H1 (cell line): ENCODE measurements at regions not wholly inside any gene's neighbourhood (a gene's known extent, or its start where the extent isn't known, plus 50 kb on each side); places are given as distances from the start of the nearest gene placed in this dataset.

ENCODE experiments used
- CTCF ChIA-PET: fragments of 300-600 bp; sonication (Branson Sonifier 250); formaldehyde crosslinking; loops from one replicate; lab custom pipeline; 2021; ENCODE audit not compliant: partially characterized antibody; lab: Charles Lee
- POLR2A ChIA-PET: fragments of 300-600 bp; sonication (Branson Sonifier 250); formaldehyde crosslinking; loops from one replicate; lab custom pipeline; 2021; ENCODE audit warnings: inconsistent platforms; ENCODE audit not compliant: partially characterized antibody; lab: Charles Lee
- DNase-seq, 2 experiments: peaks; one replicate each; pipeline versions ENCODE4 v3.0.0 to v3.0.0-alpha.2; 2010 to 2022; ENCODE audit warnings: low spot score in 2 of 2, low read depth in 1 of 2, mixed read lengths in 1 of 2
- FAIRE-seq: peaks from 2 replicates; lab custom pipeline; 2011; peaks lifted over from hg19 to GRCh38; lab: Jason Lieb, UNC
- H2AFZ ChIP-seq: 2 replicates; pipeline ENCODE4 v1.8.1; 2012; ENCODE audit warnings: low read length, inconsistent platforms
- H2AK5ac ChIP-seq: 2 replicates; pipeline ENCODE4 v1.6.1; 2013; ENCODE audit warnings: low read depth, low read length
- H2BK120ac ChIP-seq: replicated peaks from 2 replicates; pipeline ENCODE3; 2013; ENCODE audit warnings: low read depth, low read length, inconsistent platforms
- H2BK12ac ChIP-seq: 2 replicates; pipeline ENCODE4 v1.6.1; 2013; ENCODE audit warnings: low read depth, low read length
- H2BK15ac ChIP-seq: 2 replicates; pipeline ENCODE4 v1.6.1; 2013; ENCODE audit warnings: low read length
- H2BK20ac ChIP-seq: 2 replicates; pipeline ENCODE4 v1.6.1; 2013; ENCODE audit warnings: low read length
- H2BK5ac ChIP-seq: 2 replicates; pipeline ENCODE4 v1.6.1; 2013; ENCODE audit warnings: low read depth, low read length
- H3K14ac ChIP-seq: 2 replicates; pipeline ENCODE4 v1.6.1; 2013; ENCODE audit warnings: inconsistent platforms; ENCODE audit not compliant: insufficient read length
- H3K18ac ChIP-seq: 2 replicates; pipeline ENCODE4 v1.6.1; 2013; ENCODE audit warnings: low read length; ENCODE audit errors: extremely low read depth
- H3K23ac ChIP-seq: 2 replicates; pipeline ENCODE4 v1.6.1; 2013; ENCODE audit warnings: inconsistent platforms; ENCODE audit not compliant: insufficient read length
- H3K23me2 ChIP-seq: 2 replicates; pipeline ENCODE4 v1.6.1; 2013; ENCODE audit warnings: low read depth, low read length
- H3K27ac ChIP-seq: 2 replicates; pipeline ENCODE4 v1.6.1; 2011; ENCODE audit warnings: low read depth, low read length, inconsistent platforms
- H3K27me3 ChIP-seq, 4 experiments: replicated peaks in 1 of 4; 1 replicate in 1 of 4; 2 replicates in 3 of 4; pipeline versions ENCODE4 v1.6.1 to v1.8.1; 2011 to 2013; ENCODE audit warnings: low read length in 3 of 4, mild to moderate bottlenecking in 3 of 4, inconsistent platforms in 2 of 4, mixed read lengths in 2 of 4, moderate library complexity in 1 of 4; ENCODE audit not compliant: control insufficient read depth in 3 of 4, insufficient read depth in 3 of 4; ENCODE audit errors: extremely low read depth in 1 of 4
- H3K36me3 ChIP-seq, 4 experiments: 2 replicates each; pipeline versions ENCODE4 v1.6.1 to v1.8.1; 2011 to 2013; ENCODE audit warnings: mild to moderate bottlenecking in 4 of 4, low read length in 3 of 4, moderate library complexity in 2 of 4, control low read depth in 1 of 4, inconsistent platforms in 1 of 4; ENCODE audit not compliant: insufficient read depth in 4 of 4, control insufficient read depth in 2 of 4
- H3K4ac ChIP-seq: replicated peaks from 2 replicates; pipeline ENCODE3; 2013; ENCODE audit warnings: low read length, low read depth, mixed read lengths, inconsistent platforms; ENCODE audit not compliant: insufficient read length
- H3K4me1 ChIP-seq, 4 experiments: replicated peaks in 1 of 4; 1 replicate in 1 of 4; 2 replicates in 3 of 4; pipeline versions ENCODE4 v1.6.1 to v1.8.1; 2011 to 2013; ENCODE audit warnings: low read length in 3 of 4, inconsistent platforms in 2 of 4, mixed read lengths in 1 of 4; ENCODE audit not compliant: insufficient read depth in 4 of 4, control insufficient read depth in 3 of 4
- H3K4me2 ChIP-seq, 2 experiments: 2 replicates each; pipeline versions ENCODE4 v1.6.1 to v1.8.1; 2011 to 2013; ENCODE audit warnings: low read depth in 2 of 2, low read length in 2 of 2, control low read depth in 1 of 2, inconsistent platforms in 1 of 2, mild to moderate bottlenecking in 1 of 2; ENCODE audit not compliant: insufficient read depth in 1 of 2
- H3K4me3 ChIP-seq, 4 experiments: fragments of 200-600, 300-600 bp in 1 of 4; sonication (generic), shearing (Covaris generic), sonication (Bioruptor Twin) in 1 of 4; 2 replicates each; pipeline versions ENCODE4 v1.5.1 to v1.8.1; 2011 to 2016; ENCODE audit warnings: low read length in 4 of 4, low read depth in 3 of 4, control low read depth in 2 of 4, inconsistent platforms in 2 of 4, mild to moderate bottlenecking in 2 of 4, mixed read lengths in 1 of 4, moderate library complexity in 1 of 4; ENCODE audit not compliant: insufficient read depth in 2 of 4; ENCODE audit errors: extremely low read depth in 1 of 4
- H3K56ac ChIP-seq: replicated peaks from 2 replicates; pipeline ENCODE3; 2013; ENCODE audit warnings: low read depth, mild to moderate bottlenecking, mixed read lengths, low read length, inconsistent platforms; ENCODE audit not compliant: insufficient read length
- H3K79me1 ChIP-seq: 2 replicates; pipeline ENCODE4 v1.6.1; 2013; ENCODE audit warnings: low read depth, low read length, control low read depth
- H3K79me2 ChIP-seq, 2 experiments: 2 replicates each; pipeline versions ENCODE4 v1.6.1 to v1.8.1; 2012 to 2013; ENCODE audit warnings: low read length in 2 of 2, mild to moderate bottlenecking in 2 of 2, inconsistent platforms in 1 of 2; ENCODE audit not compliant: insufficient read depth in 2 of 2, control insufficient read depth in 1 of 2
- H3K9ac ChIP-seq, 4 experiments: replicated peaks in 1 of 4; 1 replicate in 1 of 4; 2 replicates in 3 of 4; pipeline versions ENCODE4 v1.6.1 to v1.8.1; 2011 to 2013; ENCODE audit warnings: low read depth in 3 of 4, low read length in 3 of 4, control low read depth in 2 of 4, mild to moderate bottlenecking in 2 of 4, moderate library complexity in 2 of 4, inconsistent platforms in 1 of 4; ENCODE audit errors: extremely low read depth in 1 of 4
- H3K9me3 ChIP-seq, 2 experiments: 2 replicates each; pipeline versions ENCODE4 v1.6.1 to v1.8.1; 2012 to 2013; ENCODE audit warnings: mild to moderate bottlenecking in 2 of 2, moderate library complexity in 2 of 2, control low read depth in 1 of 2, inconsistent platforms in 1 of 2, low read depth in 1 of 2, low read length in 1 of 2, mixed read lengths in 1 of 2; ENCODE audit not compliant: insufficient read depth in 2 of 2
- H4K20me1 ChIP-seq, 2 experiments: replicated peaks in 1 of 2; 2 replicates each; pipeline versions ENCODE3 to v1.8.1; 2011 to 2013; ENCODE audit warnings: inconsistent platforms in 2 of 2, low read length in 2 of 2, mild to moderate bottlenecking in 1 of 2; ENCODE audit not compliant: insufficient read depth in 2 of 2, control insufficient read depth in 1 of 2
- H4K5ac ChIP-seq: 2 replicates; pipeline ENCODE4 v1.6.1; 2013; ENCODE audit warnings: low read length, low read depth, mixed read lengths, inconsistent platforms; ENCODE audit not compliant: insufficient read length
- H4K8ac ChIP-seq: 2 replicates; pipeline ENCODE4 v1.8.0; 2013; ENCODE audit warnings: mild to moderate bottlenecking, moderate library complexity, low read length, inconsistent platforms; ENCODE audit not compliant: insufficient read depth; ENCODE audit errors: extremely low read depth
- H4K91ac ChIP-seq: replicated peaks from 2 replicates; pipeline ENCODE3; 2013; ENCODE audit warnings: low read length, mixed read lengths, inconsistent platforms; ENCODE audit not compliant: insufficient read length
- CBX8 ChIP-seq: fragments of 300-800, 300-1000 bp; sonication (generic); IDR thresholded peaks from 2 replicates; pipeline ENCODE4 v1.7.1; 2016; ENCODE audit warnings: low read depth, low read length, borderline replicate concordance
- CHD2 ChIP-seq: IDR thresholded peaks from 2 replicates; pipeline ENCODE4 v1.6.1; 2012; ENCODE audit warnings: low read length, improper control_type of control experiment
- EZH2 ChIP-seq: fragments of 200-600 bp; sonication (generic); IDR thresholded peaks from 2 replicates; pipeline ENCODE4 v1.7.1; 2012; ENCODE audit warnings: low read depth, mild to moderate bottlenecking, moderate library complexity, low read length, inconsistent platforms; ENCODE audit not compliant: severe bottlenecking
- FOSL1 ChIP-seq: IDR thresholded peaks from 2 replicates; pipeline ENCODE4 v1.6.1; 2011; ENCODE audit warnings: mild to moderate bottlenecking, low read depth, low read length, moderate library complexity; ENCODE audit not compliant: insufficient read depth
- JUN ChIP-seq: IDR thresholded peaks from 2 replicates; pipeline ENCODE4 v1.6.1; 2011; ENCODE audit warnings: low read depth, mild to moderate bottlenecking, improper control_type of control experiment, low read length
- POLR2A ChIP-seq, 2 experiments: IDR thresholded peaks; 1 replicate in 1 of 2; 2 replicates in 1 of 2; pipeline ENCODE4 v1.6.1; 2011; ENCODE audit warnings: low read depth in 2 of 2, low read length in 2 of 2, mild to moderate bottlenecking in 2 of 2; ENCODE audit errors: control extremely low read depth in 1 of 2
- POU5F1 ChIP-seq: IDR thresholded peaks from 2 replicates; pipeline ENCODE4 v1.6.1; 2011; ENCODE audit warnings: low read depth, mild to moderate bottlenecking, low read length, moderate library complexity
- RNF2 ChIP-seq: fragments of 200-900, 300-1000 bp; sonication (generic); IDR thresholded peaks from 2 replicates; pipeline ENCODE4 v1.7.1; 2016; ENCODE audit warnings: borderline replicate concordance, low read depth, mild to moderate bottlenecking, antibody characterized with exemption, low read length; ENCODE audit not compliant: poor library complexity, severe bottlenecking; ENCODE audit errors: missing control alignments
- TEAD4 ChIP-seq: IDR thresholded peaks from 2 replicates; pipeline ENCODE4 v1.6.1; 2012; ENCODE audit warnings: low read depth, low read length, inconsistent platforms, mixed read lengths
- WGBS, 2 experiments: shearing (Covaris generic) in 1 of 2; methylation state at CpG; one replicate each; pipeline versions ENCODE4 v1.1.6 to v1.1.7; 2013 to 2015; ENCODE audit warnings: low lambda C conversion rate in 2 of 2, mixed read lengths in 2 of 2, inconsistent platforms in 1 of 2, low coverage in 1 of 2, missing lambda C conversion rate in 1 of 2; ENCODE audit not compliant: insufficient replicate concordance in 2 of 2, insufficient coverage in 1 of 2, insufficient read length in 1 of 2; ENCODE audit errors: extremely low coverage in 1 of 2, missing lambda C conversion rate in 1 of 2; 5-methylcytosine and 5-hydroxymethylcytosine counted together
- TF ChIP-seq, protein P1 (sequence below): IDR thresholded peaks from 2 replicates; pipeline ENCODE4 v1.6.1; 2012; ENCODE audit warnings: inconsistent platforms

DNA sequence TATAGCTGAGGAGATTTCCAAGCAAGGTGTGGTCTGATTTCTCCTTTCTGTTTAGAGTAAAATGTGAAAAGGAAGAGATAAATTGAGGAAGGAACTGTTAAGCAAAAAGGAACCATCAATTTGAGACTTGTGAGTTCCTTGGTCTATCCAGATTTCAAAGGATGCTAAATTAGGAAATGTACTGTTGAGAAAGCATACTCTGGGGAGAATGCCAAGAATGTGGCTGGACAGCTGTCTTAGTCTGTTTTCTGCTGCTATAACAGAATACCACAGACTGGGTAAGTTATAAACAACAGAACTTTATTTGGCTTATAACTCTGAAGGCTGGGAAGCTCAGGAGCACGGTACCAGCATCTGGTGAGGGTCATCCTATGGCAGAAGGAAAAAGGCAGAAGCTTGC is 1097.2 kb downstream of the TDRD15 start:
- H4K20me1 ChIP-seq, result no peaks in the 10 kb centered on the region
- H3K27me3 ChIP-seq, result no peaks in the 10 kb centered on the region
- no peak overlapping the region for H4K5ac ChIP-seq
- no peak overlapping the region for H2AFZ ChIP-seq
- H3K23me2 ChIP-seq, result no peaks in the 10 kb centered on the region
- H2AK5ac ChIP-seq, result no peak overlapping the region
- no peaks in the 10 kb centered on the region for H3K79me2 ChIP-seq
- H2BK15ac ChIP-seq, result no peak overlapping the region
- no peaks in the 10 kb centered on the region for H3K36me3 ChIP-seq
- H3K14ac ChIP-seq, result no peak overlapping the region
- no peak overlapping the region for H2BK120ac ChIP-seq
- no peak overlapping the region for H2BK12ac ChIP-seq
- H3K4me1 ChIP-seq, result no peaks in the 10 kb centered on the region
- H2BK20ac ChIP-seq, result no peak overlapping the region
- ChIA-PET CTCF (no interaction called here), POLR2A (no interaction called here)
- H3K27ac ChIP-seq, result no peak overlapping the region
- no peak overlapping the region for H3K18ac ChIP-seq
- no peak overlapping the region for H3K9ac ChIP-seq
- FAIRE-seq (no peak), DNase-seq (no peak)
- no peak overlapping the region for H3K56ac ChIP-seq
- no peak overlapping the region for H3K23ac ChIP-seq
- H3K4me2 ChIP-seq, result no peak overlapping the region
- no peaks in the 10 kb centered on the region for H3K79me1 ChIP-seq
- H3K4ac ChIP-seq, result no peak overlapping the region
- H2BK5ac ChIP-seq, result no peak overlapping the region
- H3K4me3 ChIP-seq, result no peak overlapping the region
- no peak overlapping the region for H4K8ac ChIP-seq
- H4K91ac ChIP-seq, result no peak overlapping the region
- H3K9me3 ChIP-seq, result peaks cover 0 to 8% of the 10 kb centered on the region in 2 experiments; a peak in 2 of 4 replicates
- WGBS, 2 experiments, result 75% methylated on average over 1 of the region's 1 CpG; no CpG with 5 or more reads in 1 of the 2 experiments
- no peak for TF ChIP-seq POLR2A (IDR thresholded peaks at IDR 0.05; ENCODE audit: control extremely low read depth in 1 of 2, low read depth in 2 of 2, low read length in 2 of 2)
- TF ChIP-seq, protein P1, sequence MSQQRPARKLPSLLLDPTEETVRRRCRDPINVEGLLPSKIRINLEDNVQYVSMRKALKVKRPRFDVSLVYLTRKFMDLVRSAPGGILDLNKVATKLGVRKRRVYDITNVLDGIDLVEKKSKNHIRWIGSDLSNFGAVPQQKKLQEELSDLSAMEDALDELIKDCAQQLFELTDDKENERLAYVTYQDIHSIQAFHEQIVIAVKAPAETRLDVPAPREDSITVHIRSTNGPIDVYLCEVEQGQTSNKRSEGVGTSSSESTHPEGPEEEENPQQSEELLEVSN, result no peak
- TF ChIP-seq CHD2, result no peak
- TF ChIP-seq RNF2, result no peak
- TF ChIP-seq TEAD4, result no peak
- no peak for TF ChIP-seq FOSL1
- TF ChIP-seq CBX8, result no peak
- TF ChIP-seq POU5F1, result no peak
- no peak for TF ChIP-seq EZH2
- TF ChIP-seq JUN, result no peak
